ENCODE measurements at regions not wholly inside any gene's neighbourhood (a gene's known extent, or its start where the extent isn't known, plus 50 kb on each side); places are given as distances from the start of the nearest gene placed in this dataset.
"Not testable (repeated sequence)": the region's sequence is repeated elsewhere in the genome, so short reads cannot be mapped to it uniquely, and the experiment has no call there.

DNA sequence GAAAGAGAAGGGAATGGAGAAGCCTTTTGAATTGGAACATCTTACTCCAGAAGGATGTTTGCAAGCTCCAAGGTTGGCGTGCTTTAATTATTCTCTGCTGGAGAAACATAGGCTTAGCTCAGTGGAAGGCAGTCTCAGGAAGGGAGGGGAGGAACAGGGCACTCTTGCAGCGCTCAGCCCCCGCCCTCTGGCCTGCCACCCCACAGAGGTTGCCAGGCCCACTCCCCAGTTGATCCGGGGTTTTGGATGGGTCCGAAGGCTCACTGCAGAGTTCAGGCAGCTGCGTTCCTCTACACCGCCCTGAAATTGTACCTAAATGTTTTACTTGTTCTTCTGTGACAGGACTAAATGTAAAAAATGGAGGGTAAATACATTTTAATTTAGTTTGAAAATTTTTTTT is 155.2 kb upstream of the DTNBP1 start:
- H3K27me3 Mint-ChIP-seq: peaks cover 10 to 37% of the 10 kb centered on the region in 2 donors
- ATAC-seq (replicated peaks): no peak
- H3K27ac Mint-ChIP-seq: no peak overlapping the region
- no peak for DNase-seq
- no peaks in the 10 kb centered on the region for H3K9me3 Mint-ChIP-seq
- H3K36me3 Mint-ChIP-seq (ENCODE audit: insufficient read depth): peaks cover 6% of the 10 kb centered on the region
- H3K4me1 Mint-ChIP-seq (ENCODE audit: low read depth in 2 of 2): peaks cover 0 to 2% of the 10 kb centered on the region in 2 donors
- no peak overlapping the region for H3K4me3 Mint-ChIP-seq

DNA sequence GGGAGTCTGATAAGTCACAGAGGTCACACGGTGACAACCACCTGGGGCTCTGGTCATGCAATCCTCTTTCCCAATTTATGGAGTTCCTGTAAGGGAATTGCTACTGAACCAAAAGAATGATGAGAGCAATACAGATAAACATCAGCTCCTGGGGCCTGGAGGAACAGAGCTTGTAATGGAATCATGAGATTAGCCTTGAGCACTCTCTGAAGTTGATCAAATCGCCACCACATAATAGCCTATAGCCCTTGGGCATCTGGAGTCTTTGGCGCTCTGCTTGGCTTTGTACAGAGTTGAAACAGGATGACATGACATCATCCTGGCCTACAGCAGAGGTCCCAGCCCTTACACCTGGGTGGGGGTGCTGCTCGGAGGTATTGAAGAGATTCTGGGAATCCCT is 154.3 kb upstream of the DTNBP1 start:
- H3K27ac Mint-ChIP-seq: no peak overlapping the region

DNA sequence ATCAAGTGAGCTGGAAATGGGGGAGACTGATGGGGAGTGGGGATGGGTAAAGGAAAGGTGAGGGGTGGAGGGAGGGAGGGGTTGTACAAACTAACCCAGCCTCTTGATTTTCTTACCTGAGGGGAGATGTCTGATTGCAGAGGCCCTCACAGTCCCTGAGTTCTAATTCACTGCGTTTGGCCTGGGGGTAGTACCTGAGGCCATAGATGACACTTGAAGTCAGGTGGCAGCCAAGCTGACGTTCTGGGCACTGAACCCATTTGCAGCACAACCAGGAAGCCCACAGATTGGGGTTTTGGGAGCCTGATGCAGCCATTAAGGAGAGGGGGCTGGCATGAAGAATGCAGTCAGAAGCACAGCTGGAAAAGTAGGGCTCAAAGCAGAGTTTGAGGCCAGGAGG is 153.8 kb upstream of the DTNBP1 start:
- ATAC-seq (replicated peaks): no peak
- Mint-ChIP-seq H3K4me3 (no peak overlapping the region), H3K4me1 (ENCODE audit: low read depth in 2 of 2) (peaks cover 0 to 2% of the 10 kb centered on the region in 2 donors), H3K36me3 (ENCODE audit: insufficient read depth) (peaks cover 6% of the 10 kb centered on the region), H3K27me3 (peaks cover 8 to 34% of the 10 kb centered on the region in 2 donors), H3K27ac (no peak overlapping the region), H3K9me3 (no peaks in the 10 kb centered on the region)
- no peak for DNase-seq

More for the DNA sequence above, 154.3 kb upstream of the DTNBP1 start:
- Mint-ChIP-seq H3K9me3 (no peaks in the 10 kb centered on the region), H3K27me3 (peaks cover 8 to 34% of the 10 kb centered on the region in 2 donors), H3K4me1 (ENCODE audit: low read depth in 2 of 2) (peaks cover 0 to 2% of the 10 kb centered on the region in 2 donors), H3K36me3 (ENCODE audit: insufficient read depth) (peaks cover 6% of the 10 kb centered on the region), H3K4me3 (no peak overlapping the region)
- ATAC-seq (replicated peaks): no peak
- DNase-seq: no peak

DNA sequence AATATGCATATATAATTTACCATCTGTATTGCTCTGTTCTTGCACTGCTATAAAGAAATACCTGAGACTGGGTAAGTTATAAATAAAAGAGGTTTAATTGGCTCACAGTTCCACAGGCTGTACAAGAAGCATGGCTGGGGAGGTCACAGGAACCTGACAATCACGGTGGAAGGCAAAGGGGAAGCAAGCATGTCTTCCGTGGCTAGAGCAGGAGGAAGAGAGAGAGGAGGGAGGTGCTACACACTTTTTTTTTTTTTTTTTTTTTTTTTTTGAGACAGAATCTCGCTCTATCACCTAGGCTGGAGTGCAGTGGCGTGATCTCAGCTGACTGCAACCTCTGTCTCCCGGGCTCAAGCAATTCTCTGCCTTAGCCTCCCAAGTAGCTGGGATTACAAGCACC is 150.9 kb upstream of the DTNBP1 start:
- DNase-seq; H3K4me1 Mint-ChIP-seq (ENCODE audit: low read depth in 2 of 2); H3K9me3 Mint-ChIP-seq; ATAC-seq (replicated peaks); H3K27ac Mint-ChIP-seq; H3K36me3 Mint-ChIP-seq (ENCODE audit: insufficient read depth); H3K4me3 Mint-ChIP-seq: not testable (repeated sequence)
- H3K27me3 Mint-ChIP-seq: peaks cover 14 to 52% of the 10 kb centered on the region in 2 donors

DNA sequence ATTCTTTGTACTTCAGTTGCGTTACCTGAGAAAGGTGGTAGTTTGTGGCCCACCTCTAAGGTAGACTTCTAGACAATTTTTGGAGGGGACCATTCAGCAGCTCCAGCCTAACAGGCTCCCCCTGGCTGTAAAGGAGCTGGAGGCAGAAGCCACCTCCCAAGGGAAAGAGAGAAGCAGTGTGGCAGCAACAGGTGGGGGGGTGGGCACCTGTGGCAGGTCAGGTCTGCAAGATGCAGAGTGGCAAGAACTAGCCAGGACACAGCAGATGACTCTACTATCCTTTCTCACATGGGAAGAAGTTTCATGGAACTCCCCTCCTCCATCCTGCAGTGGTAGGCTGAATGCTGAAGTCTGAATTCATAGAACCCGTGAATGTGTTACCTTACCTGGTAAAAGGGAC is 148.3 kb upstream of the DTNBP1 start:
- Mint-ChIP-seq H3K27ac (no peak overlapping the region), H3K9me3 (no peaks in the 10 kb centered on the region), H3K36me3 (ENCODE audit: insufficient read depth) (peaks cover 2% of the 10 kb centered on the region), H3K4me1 (ENCODE audit: low read depth in 2 of 2) (no peaks in the 10 kb centered on the region), H3K4me3 (no peak overlapping the region), H3K27me3 (peaks cover 14 to 46% of the 10 kb centered on the region in 2 donors)
- no peak for ATAC-seq (replicated peaks)
- DNase-seq: no peak

DNA sequence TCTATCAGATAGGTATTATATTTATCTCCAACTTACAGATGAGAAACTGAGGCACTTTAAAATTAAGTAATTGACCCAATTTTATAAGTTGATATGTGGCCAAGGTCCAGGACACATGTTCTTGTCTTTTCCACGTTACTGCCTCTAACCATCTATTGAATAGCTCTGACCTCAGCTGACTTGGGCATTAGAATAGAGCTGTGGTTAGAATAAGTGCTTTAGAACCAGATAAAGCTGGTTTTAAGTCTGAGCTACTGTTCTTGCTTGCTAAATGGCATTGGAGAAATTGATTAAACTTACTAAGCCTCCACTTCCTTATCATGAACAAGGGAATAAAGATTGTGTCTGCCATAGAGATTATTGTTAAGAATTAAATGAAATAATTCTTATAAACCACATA is 147.8 kb upstream of the DTNBP1 start:
- Mint-ChIP-seq H3K4me1 (ENCODE audit: low read depth in 2 of 2) (no peaks in the 10 kb centered on the region), H3K9me3 (no peaks in the 10 kb centered on the region), H3K27ac (no peak overlapping the region), H3K4me3 (no peak overlapping the region), H3K36me3 (ENCODE audit: insufficient read depth) (peaks cover 2% of the 10 kb centered on the region), H3K27me3 (peaks cover 14 to 46% of the 10 kb centered on the region in 2 donors)
- DNase-seq (no peak), ATAC-seq (replicated peaks) (no peak)

DNA sequence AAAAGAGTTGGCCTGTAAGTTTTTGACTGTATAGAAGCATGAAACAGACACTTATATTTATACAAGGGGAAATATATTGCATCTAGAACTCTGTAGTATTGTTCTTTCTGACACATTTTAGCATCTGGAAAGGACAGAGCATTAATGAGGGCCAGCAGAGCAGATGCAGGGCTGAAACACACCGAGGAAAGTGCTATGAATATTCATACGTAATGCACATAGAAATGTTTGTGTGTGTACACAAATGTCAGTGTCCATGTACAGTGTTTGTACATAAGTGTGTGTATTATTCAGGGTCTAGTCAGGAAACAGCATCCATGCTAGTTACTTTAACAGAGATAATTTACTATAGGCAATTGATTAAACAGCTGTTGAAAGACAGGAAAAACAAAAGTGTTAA is 146.5 kb upstream of the DTNBP1 start:
- peaks cover 0 to 2% of the 10 kb centered on the region in 2 donors for H3K4me1 Mint-ChIP-seq (ENCODE audit: low read depth in 2 of 2)
- H3K4me3 Mint-ChIP-seq: no peak overlapping the region

DNA sequence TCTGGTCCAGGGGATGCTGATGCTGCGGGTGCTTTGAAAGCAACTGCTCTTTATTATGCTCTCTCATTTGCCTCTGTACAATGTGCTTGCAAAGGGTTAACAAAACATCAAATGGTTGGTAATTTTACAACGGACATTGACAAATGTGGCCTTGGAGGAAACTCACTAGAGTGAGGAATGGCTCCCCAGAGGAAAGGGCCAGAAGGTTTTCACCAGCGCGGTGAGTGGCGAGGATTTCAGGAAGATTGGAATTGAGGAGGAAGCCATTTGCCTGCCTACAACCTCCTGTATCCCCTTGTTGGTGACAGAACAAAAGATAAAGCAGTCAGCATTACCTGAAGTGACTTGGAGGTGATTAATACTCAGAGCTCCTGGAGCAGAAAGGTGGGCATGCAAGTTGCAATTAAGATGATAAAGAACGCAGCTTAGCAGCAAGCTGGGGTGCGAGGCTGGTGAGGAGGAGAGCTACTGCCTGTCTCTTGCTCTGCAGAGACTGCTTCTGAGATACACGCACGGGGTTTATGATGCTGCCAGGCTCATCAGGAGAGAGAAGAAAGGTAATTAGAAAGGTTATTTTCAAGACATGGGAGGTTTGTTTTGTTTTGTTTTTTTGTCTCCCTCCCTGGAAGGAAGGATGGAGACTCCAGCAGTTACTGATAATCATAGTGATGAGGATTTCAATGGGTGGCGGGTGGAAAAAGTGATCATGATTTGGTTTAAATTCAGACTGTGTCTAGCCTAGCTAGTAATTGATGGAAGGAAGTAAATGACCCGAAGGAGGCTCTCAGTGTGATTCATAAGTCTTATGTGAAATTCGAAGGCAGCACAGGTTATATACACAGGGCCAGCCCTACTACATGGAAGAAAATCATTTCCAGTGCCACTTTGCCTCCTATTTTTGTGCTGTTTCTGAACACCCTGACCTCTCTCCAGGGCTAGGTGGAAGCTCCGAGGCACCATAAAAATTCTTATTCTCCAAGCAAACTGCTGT is 141.6 kb upstream of the DTNBP1 start:
- Mint-ChIP-seq H3K4me1 (ENCODE audit: low read depth in 2 of 2) (peaks cover 0 to 2% of the 10 kb centered on the region in 2 donors), H3K36me3 (ENCODE audit: insufficient read depth) (no peaks in the 10 kb centered on the region), H3K27ac (no peak overlapping the region), H3K9me3 (no peaks in the 10 kb centered on the region), H3K4me3 (no peak overlapping the region), H3K27me3 (peaks cover 5% of the 10 kb centered on the region in 2 donors)
- ATAC-seq (replicated peaks): no peak
- DNase-seq: no peak

More for the DNA sequence above, 146.5 kb upstream of the DTNBP1 start:
- DNase-seq (no peak), ATAC-seq (replicated peaks) (no peak)
- Mint-ChIP-seq H3K9me3 (no peaks in the 10 kb centered on the region), H3K27ac (no peak overlapping the region), H3K27me3 (peaks cover 14 to 40% of the 10 kb centered on the region in 2 donors), H3K36me3 (ENCODE audit: insufficient read depth) (peaks cover 2% of the 10 kb centered on the region)

DNA sequence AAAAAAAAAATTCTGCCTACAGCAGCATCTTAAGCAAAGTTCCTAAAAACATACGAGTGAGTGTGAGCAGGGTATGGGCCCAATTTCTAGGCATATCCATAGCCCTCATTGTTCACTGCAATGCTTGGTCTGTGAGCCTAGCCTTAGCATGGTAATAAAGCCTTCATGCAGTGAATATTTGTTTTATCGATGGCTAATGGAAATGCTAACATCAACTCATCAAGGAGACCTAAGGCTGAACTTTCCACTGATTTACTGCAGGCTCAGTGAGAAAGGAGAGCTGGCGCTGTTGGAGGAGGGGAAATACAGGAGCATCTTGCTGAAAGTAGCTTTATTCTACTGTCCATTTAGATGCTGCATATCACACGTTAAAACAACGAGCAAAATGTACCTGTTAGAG is 139.6 kb upstream of the DTNBP1 start:
- no peak for ATAC-seq (replicated peaks)
- no peak for DNase-seq
- peaks cover 0 to 2% of the 10 kb centered on the region in 2 donors for H3K4me1 Mint-ChIP-seq (ENCODE audit: low read depth in 2 of 2)
- no peak overlapping the region for H3K27ac Mint-ChIP-seq
- H3K27me3 Mint-ChIP-seq: no peaks in the 10 kb centered on the region
- H3K9me3 Mint-ChIP-seq: peaks cover under 1 to 3% of the 10 kb centered on the region in 2 donors
- H3K4me3 Mint-ChIP-seq: no peak overlapping the region
- H3K36me3 Mint-ChIP-seq (ENCODE audit: insufficient read depth): no peaks in the 10 kb centered on the region

DNA sequence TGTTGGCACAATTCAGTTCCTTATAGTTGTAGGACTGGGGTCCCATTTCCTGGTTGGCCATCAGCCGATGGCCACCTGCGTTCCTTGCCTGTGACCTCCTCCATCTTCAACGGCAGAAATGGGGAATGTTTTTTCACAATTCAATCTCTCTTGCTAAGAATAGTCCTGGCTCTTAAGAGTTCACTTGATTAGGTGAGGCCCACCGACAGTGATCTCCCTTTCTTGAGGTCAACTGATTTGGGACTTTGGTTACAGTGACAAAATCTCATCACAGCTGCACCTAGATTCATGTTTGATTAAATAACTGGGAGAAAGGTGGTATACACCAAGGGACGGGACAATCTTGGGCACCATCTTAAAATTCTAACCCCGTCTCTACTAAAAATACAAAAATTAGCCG is 139.1 kb upstream of the DTNBP1 start:
- Mint-ChIP-seq H3K27ac (no peak overlapping the region), H3K36me3 (ENCODE audit: insufficient read depth) (no peaks in the 10 kb centered on the region)
- ATAC-seq (replicated peaks): no peak

DNA sequence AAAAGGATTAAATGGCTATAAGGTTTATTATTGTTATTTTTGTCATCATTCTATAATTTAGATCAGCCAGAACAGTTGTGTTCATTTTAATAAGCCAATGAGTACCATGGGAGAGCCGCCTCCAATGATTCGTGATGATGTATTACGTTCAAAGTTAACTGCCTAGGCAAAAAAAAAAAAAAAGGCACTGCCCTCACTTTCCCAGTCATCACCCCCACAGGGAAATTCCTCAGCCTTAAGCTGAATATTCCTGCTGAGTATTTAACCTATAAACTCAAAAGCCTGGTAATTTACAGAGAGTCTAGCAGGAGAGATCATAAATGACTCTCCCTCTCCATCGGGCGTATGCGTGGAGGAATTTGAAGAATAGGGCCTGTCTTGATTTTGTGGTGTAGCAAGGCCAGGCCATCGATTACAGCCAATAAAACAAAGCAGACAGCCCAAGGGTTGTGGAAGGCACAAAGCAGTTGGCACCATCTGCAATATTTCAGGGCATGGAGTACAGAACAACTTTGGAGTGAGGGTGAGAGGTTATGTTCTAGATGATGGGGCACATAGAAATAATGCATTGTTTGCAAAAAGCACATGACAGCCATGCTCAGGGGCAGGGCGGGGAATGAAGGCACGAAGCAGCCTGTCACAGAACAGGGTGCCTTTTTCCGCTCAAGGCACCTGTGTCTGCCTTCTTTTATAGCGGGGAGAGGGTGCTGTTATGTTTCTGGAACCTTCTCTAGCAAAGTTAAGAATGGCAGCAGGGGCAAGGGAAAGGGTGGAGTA is 138.2 kb upstream of the DTNBP1 start:
- Mint-ChIP-seq H3K27ac (no peak overlapping the region), H3K27me3 (no peaks in the 10 kb centered on the region), H3K9me3 (peaks cover 7 to 9% of the 10 kb centered on the region in 2 donors), H3K36me3 (ENCODE audit: insufficient read depth) (no peaks in the 10 kb centered on the region), H3K4me1 (ENCODE audit: low read depth in 2 of 2) (peaks cover 0 to 2% of the 10 kb centered on the region in 2 donors), H3K4me3 (no peak overlapping the region)
- DNase-seq (no peak), ATAC-seq (replicated peaks) (no peak)

More for the DNA sequence above, 139.1 kb upstream of the DTNBP1 start:
- no peak for DNase-seq
- Mint-ChIP-seq H3K4me1 (ENCODE audit: low read depth in 2 of 2) (peaks cover 0 to 2% of the 10 kb centered on the region in 2 donors), H3K9me3 (peaks cover 6% of the 10 kb centered on the region in 2 donors), H3K4me3 (no peak overlapping the region), H3K27me3 (no peaks in the 10 kb centered on the region)

DNA sequence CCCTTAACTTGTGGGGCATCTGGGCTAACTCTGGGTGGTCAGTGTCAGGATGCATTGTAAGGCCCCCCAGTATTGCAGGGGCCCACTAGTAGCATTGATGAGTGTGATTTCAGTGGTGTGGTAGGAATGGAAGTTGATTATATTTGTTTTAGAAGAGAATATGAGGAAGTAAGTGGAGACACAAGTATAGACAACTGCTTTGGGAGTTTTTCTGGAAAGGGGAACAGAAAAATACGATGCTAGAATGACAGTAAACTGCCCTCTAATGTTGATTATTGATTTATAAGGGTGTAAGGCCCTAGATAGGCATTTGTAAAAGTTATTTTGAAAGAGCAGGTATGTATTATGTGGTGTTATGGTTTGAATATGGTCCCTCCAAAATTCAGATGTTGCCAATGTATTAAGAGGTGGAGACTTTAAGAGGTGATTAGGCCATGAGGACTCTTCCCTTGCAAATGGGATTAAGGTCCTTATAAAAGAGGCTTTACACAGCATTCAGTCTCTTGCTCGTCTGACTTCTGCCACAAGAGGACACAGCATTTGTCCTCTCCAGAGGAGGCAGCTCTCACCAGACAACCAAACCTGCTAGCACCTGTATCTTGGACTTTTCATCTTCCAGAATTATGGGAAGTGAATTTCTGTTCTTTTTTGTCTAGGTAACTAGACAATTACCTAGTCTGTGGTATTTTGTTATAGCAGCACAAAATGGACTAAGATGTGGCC is 135.9 kb upstream of the DTNBP1 start:
- DNase-seq: no peak
- no peak for ATAC-seq (replicated peaks)
- no peaks in the 10 kb centered on the region for H3K27me3 Mint-ChIP-seq
- H3K4me3 Mint-ChIP-seq: no peak overlapping the region
- H3K27ac Mint-ChIP-seq: no peak overlapping the region
- peaks cover 7 to 9% of the 10 kb centered on the region in 2 donors for H3K9me3 Mint-ChIP-seq
- no peaks in the 10 kb centered on the region for H3K36me3 Mint-ChIP-seq (ENCODE audit: insufficient read depth)
- no peaks in the 10 kb centered on the region for H3K4me1 Mint-ChIP-seq (ENCODE audit: low read depth in 2 of 2)

DNA sequence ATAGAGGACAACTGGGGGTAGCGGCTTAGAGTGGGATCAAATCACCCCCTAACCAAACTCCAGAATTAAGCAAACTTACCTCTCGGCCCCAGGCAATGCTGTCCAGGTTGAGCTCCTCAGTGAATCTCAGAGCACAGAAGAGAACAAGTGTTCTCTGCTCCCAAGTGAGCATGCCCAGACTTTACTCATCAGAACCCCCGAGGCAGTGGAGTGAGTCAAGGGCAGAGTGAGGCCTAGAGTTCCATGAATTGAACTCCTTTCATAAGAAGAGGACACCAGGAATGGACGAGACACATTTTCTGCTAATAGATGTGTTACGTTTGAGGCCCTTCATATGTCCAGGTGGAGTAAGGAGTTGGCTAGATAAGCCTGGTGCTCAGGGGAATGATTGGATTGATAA is 134.0 kb upstream of the DTNBP1 start:
- ATAC-seq (replicated peaks) (no peak), DNase-seq (no peak)
- no peak overlapping the region for H3K4me3 Mint-ChIP-seq
- H3K27me3 Mint-ChIP-seq: no peaks in the 10 kb centered on the region
- no peaks in the 10 kb centered on the region for H3K36me3 Mint-ChIP-seq (ENCODE audit: insufficient read depth)
- no peaks in the 10 kb centered on the region for H3K4me1 Mint-ChIP-seq (ENCODE audit: low read depth in 2 of 2)
- peaks cover 7 to 9% of the 10 kb centered on the region in 2 donors for H3K9me3 Mint-ChIP-seq
- H3K27ac Mint-ChIP-seq: no peak overlapping the region
